HepG2 (cell line): ENCODE measurements at regions not wholly inside any gene's neighbourhood (a gene's known extent, or its start where the extent isn't known, plus 50 kb on each side); places are given as distances from the start of the nearest gene placed in this dataset.
A peak's percentile ranks its signal among the peaks of the same experiment; 100 is the strongest.

Experiments
- ASH2L ChIP-seq: fragments of 300-600, 200-600 bp; sonication (generic); IDR thresholded peaks from 2 replicates; pipeline ENCODE4 v1.7.0; 2017; ENCODE audit warnings: low read depth, mild to moderate bottlenecking, moderate library complexity, mixed read lengths, low read length; ENCODE audit not compliant: insufficient read length
- BATF2 ChIP-seq: sonication (generic); formaldehyde crosslinking; IDR thresholded peaks from 2 replicates; pipeline ENCODE4 v1.8.0; 2022; ENCODE audit warnings: mild to moderate bottlenecking, missing genetic modification reagents, moderate library complexity
- EEA1 ChIP-seq: sonication (generic); formaldehyde crosslinking; IDR thresholded peaks from 2 replicates; pipeline ENCODE4 v1.5.1; 2020; ENCODE audit warnings: mild to moderate bottlenecking, missing genetic modification reagents, borderline replicate concordance
- FLYWCH1 ChIP-seq: sonication (generic); formaldehyde crosslinking; IDR thresholded peaks from 2 replicates; pipeline ENCODE4 v1.8.1; 2023; ENCODE audit warnings: mild to moderate bottlenecking, missing genetic modification reagents
- GATAD2A ChIP-seq: IDR thresholded peaks from 2 replicates; pipeline ENCODE4 v1.6.1; 2016
- HNF4A ChIP-seq: sonication (generic); formaldehyde crosslinking; IDR thresholded peaks from 2 replicates; pipeline ENCODE4 v1.4.0; 2020; ENCODE audit warnings: missing genetic modification reagents
- IRX3 ChIP-seq: sonication (generic); formaldehyde crosslinking; IDR thresholded peaks from 2 replicates; pipeline ENCODE4 v1.8.1; 2023; ENCODE audit warnings: mild to moderate bottlenecking, low read depth, missing genetic modification reagents, borderline replicate concordance
- NFIC ChIP-seq: IDR thresholded peaks from 2 replicates; pipeline ENCODE4 v1.6.1; 2012; ENCODE audit warnings: mild to moderate bottlenecking, low read length, inconsistent platforms
- REL ChIP-seq: sonication (generic); formaldehyde crosslinking; conservative IDR thresholded peaks from 2 replicates; pipeline ENCODE4 v1.8.0; 2022; ENCODE audit warnings: mild to moderate bottlenecking, missing genetic modification reagents, moderate library complexity
- TCF12 ChIP-seq, 2 experiments: fragments of 450-650 bp in 1 of 2; sonication (generic) in 1 of 2; formaldehyde crosslinking in 1 of 2; IDR thresholded peaks; 2 replicates each; pipeline versions ENCODE4 v1.6.1 to v1.8.0; 2017 to 2022; ENCODE audit warnings: antibody characterized with exemption in 1 of 2, mild to moderate bottlenecking in 1 of 2, missing genetic modification reagents in 1 of 2, moderate library complexity in 1 of 2
- TEAD2 ChIP-seq: sonication (generic); formaldehyde crosslinking; IDR thresholded peaks from 2 replicates; pipeline ENCODE4 v1.9.0; 2021; ENCODE audit warnings: missing genetic modification reagents
- TGIF2 ChIP-seq: IDR thresholded peaks from 2 replicates; pipeline ENCODE4 v1.6.1; 2016; ENCODE audit warnings: control low read depth, missing compliant biosample characterization
- ZNF674 ChIP-seq: sonication (generic); formaldehyde crosslinking; IDR thresholded peaks from 2 replicates; pipeline ENCODE4 v1.5.0; 2020; ENCODE audit warnings: low read depth, mild to moderate bottlenecking, missing genetic modification reagents
- ZNF691 ChIP-seq: sonication (generic); formaldehyde crosslinking; IDR thresholded peaks from 2 replicates; pipeline ENCODE4 v1.4.0; 2020; ENCODE audit warnings: missing genetic modification reagents, low read depth, mild to moderate bottlenecking, borderline replicate concordance
- TF ChIP-seq, protein P1 (sequence below): fragments of 450-650 bp; IDR thresholded peaks from 2 replicates; pipeline ENCODE4 v1.6.1; 2016
- TF ChIP-seq, protein P2 (sequence below): sonication (generic); formaldehyde crosslinking; IDR thresholded peaks from 2 replicates; pipeline ENCODE4 v1.9.0; 2021; ENCODE audit warnings: mild to moderate bottlenecking, missing genetic modification reagents

DNA sequence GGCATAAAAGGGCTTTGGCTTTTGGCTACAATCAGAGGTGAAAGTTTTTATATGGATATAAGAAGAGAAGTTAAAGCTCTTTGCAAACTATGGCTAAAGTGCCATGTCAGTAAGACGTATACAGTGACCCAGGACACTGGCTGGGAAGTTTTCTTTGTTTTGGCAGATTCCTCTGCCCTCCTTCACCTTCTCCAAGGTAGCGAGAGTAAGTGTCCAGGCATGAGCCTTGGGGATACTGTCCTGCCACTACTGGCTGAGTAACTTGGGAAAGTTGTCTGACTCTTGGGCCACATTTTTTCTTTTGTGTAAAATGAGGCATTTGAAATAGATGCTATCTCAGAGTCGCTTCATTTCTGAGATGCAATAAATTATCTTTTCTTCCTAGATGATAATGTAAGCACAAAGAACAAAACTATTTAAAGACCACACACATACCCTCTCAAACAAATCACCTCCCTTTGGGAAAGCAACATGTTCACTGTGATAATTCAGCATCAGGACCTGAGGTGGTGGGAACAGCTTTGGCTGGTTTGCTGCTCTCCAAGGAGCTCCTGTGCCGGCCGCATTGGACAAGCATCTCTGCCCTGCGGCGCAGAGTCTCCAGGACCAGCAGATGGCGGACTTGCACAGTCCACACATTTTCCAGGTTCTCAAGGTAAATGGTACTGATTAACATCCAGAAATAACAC is 106.3 kb downstream of the PTCSC3 start (continued):
- TF ChIP-seq ZNF691 (CRISPR knock-in tag) = peak; percentile 35; the same call in 1 of the 2 replicates
- no peak for TF ChIP-seq TEAD2
- TF ChIP-seq GATAD2A (CRISPR knock-in tag) = peak; percentile 55; the same call in 1 of the 2 replicates
- TF ChIP-seq HNF4A (CRISPR knock-in tag) = no peak
- TF ChIP-seq BATF2 (CRISPR knock-in tag) = no peak
- TF ChIP-seq IRX3 (CRISPR knock-in tag) = no peak
- TF ChIP-seq, protein P1, sequence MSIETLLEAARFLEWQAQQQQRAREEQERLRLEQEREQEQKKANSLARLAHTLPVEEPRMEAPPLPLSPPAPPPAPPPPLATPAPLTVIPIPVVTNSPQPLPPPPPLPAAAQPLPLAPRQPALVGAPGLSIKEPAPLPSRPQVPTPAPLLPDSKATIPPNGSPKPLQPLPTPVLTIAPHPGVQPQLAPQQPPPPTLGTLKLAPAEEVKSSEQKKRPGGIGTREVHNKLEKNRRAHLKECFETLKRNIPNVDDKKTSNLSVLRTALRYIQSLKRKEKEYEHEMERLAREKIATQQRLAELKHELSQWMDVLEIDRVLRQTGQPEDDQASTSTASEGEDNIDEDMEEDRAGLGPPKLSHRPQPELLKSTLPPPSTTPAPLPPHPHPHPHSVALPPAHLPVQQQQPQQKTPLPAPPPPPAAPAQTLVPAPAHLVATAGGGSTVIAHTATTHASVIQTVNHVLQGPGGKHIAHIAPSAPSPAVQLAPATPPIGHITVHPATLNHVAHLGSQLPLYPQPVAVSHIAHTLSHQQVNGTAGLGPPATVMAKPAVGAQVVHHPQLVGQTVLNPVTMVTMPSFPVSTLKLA = no peak
- TF ChIP-seq TCF12 (IDR thresholded peaks at IDR 0.05) = no peak
- TF ChIP-seq TCF12 (CRISPR knock-in tag; IDR thresholded peaks at IDR 0.05) = no peak
- TF ChIP-seq TGIF2 = no peak
- TF ChIP-seq FLYWCH1 (CRISPR knock-in tag) = no peak
- TF ChIP-seq ZNF674 (CRISPR knock-in tag) = no peak
- TF ChIP-seq EEA1 (CRISPR knock-in tag) = no peak
- no peak for TF ChIP-seq REL (CRISPR knock-in tag)
- no peak for TF ChIP-seq ASH2L
- TF ChIP-seq, protein P2, sequence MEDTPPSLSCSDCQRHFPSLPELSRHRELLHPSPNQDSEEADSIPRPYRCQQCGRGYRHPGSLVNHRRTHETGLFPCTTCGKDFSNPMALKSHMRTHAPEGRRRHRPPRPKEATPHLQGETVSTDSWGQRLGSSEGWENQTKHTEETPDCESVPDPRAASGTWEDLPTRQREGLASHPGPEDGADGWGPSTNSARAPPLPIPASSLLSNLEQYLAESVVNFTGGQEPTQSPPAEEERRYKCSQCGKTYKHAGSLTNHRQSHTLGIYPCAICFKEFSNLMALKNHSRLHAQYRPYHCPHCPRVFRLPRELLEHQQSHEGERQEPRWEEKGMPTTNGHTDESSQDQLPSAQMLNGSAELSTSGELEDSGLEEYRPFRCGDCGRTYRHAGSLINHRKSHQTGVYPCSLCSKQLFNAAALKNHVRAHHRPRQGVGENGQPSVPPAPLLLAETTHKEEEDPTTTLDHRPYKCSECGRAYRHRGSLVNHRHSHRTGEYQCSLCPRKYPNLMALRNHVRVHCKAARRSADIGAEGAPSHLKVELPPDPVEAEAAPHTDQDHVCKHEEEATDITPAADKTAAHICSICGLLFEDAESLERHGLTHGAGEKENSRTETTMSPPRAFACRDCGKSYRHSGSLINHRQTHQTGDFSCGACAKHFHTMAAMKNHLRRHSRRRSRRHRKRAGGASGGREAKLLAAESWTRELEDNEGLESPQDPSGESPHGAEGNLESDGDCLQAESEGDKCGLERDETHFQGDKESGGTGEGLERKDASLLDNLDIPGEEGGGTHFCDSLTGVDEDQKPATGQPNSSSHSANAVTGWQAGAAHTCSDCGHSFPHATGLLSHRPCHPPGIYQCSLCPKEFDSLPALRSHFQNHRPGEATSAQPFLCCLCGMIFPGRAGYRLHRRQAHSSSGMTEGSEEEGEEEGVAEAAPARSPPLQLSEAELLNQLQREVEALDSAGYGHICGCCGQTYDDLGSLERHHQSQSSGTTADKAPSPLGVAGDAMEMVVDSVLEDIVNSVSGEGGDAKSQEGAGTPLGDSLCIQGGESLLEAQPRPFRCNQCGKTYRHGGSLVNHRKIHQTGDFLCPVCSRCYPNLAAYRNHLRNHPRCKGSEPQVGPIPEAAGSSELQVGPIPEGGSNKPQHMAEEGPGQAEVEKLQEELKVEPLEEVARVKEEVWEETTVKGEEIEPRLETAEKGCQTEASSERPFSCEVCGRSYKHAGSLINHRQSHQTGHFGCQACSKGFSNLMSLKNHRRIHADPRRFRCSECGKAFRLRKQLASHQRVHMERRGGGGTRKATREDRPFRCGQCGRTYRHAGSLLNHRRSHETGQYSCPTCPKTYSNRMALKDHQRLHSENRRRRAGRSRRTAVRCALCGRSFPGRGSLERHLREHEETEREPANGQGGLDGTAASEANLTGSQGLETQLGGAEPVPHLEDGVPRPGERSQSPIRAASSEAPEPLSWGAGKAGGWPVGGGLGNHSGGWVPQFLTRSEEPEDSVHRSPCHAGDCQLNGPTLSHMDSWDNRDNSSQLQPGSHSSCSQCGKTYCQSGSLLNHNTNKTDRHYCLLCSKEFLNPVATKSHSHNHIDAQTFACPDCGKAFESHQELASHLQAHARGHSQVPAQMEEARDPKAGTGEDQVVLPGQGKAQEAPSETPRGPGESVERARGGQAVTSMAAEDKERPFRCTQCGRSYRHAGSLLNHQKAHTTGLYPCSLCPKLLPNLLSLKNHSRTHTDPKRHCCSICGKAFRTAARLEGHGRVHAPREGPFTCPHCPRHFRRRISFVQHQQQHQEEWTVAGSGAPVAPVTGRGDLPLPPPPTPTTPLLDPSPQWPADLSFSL (CRISPR knock-in tag) = no peak
- TF ChIP-seq NFIC = no peak
